ENCODE measurements at regions not wholly inside any gene's neighbourhood (a gene's known extent, or its start where the extent isn't known, plus 50 kb on each side); places are given as distances from the start of the nearest gene placed in this dataset.

GRCh38 chr1:229199261-229200243 lies 71.4 kb upstream of the RAB4A start:
- DNase-seq (ENCODE audit: missing footprints) (peak; percentile 71), ATAC-seq (no peak)
- intact Hi-C loops (cut with DNase I), result no loop called here

GRCh38 chr1:229203030-229203751 lies 67.7 kb upstream of the RAB4A start:
- intact Hi-C loops (cut with DNase I), result no loop called here
- DNase-seq (ENCODE audit: missing footprints) (no peak), ATAC-seq (no peak)

DNA sequence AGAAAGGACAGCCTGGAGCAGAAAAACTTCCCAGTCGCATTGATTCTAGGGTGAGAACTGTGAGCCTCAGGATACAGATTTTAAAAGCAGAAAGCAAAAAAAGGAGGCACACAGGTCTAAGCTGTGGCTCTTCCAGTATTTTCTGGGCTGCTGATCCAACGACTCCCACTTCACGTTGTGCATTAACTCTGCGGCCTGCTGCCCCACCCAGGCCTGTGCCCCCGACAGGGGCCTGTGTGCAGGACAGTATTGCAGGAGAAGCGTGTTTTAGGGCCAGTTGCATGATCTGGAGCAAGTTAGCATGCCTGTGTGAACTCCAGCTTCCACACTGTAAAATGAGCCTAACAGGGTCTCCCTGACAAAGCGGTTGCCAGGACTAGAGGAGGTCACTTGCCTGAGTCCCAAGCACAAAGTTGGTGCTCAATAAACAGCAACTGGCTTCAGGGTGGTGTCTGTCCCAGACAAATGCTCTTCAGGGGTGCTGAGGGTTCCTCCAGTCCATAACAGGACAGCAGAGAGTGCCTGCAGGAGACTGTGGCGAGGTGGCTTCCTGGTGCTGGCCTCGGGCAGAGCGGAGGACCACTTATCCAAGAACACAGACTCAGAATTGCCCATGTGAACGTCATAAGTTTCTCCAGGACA lies 66.8 kb upstream of the RAB4A start:
- intact Hi-C loops (cut with DNase I), result no loop called here
- ATAC-seq (no peak), DNase-seq (ENCODE audit: missing footprints) (no peak)

DNA sequence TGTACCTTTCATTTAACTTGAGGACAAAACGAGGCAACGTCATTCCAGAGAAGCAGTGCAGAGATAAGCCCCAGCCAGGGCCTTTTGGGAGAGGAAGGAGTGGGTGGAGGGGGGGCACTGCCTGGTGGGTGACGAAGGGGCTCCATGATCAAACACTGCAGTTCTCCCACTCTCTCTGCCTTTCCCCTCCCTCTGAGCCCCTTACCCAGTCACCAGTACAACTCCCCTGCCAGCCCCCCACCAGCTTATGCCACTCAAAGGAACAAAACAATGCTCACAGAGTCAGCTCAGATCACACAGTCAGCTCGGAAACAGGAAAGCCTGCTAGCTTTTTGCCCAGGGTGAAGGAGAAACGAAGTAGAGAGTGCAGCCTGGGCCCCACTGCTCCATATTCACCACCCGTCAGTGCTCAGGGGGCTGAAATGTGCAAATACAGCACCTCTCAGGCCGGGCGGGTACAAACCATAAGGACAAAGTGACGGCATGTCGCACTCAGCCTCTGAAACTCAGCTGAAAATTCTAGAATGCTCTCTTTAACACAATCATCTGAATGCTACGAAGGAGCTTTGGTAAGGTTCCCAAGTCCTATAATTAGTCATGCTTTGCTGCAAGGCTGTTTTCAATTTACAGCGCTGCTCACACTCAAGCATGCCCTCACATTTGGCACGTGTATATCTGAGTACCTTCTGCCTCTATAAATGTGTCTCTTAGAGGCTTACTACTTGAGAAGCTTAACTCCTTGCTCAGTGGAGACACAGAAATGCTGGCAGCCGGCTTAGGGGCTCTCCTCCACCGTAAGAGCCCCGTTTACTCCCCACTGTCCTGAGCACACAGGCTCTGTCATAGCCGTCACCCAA lies 65.8 kb upstream of the RAB4A start:
- intact Hi-C loops (cut with DNase I), result no loop called here
- peak; percentile 72 for ATAC-seq
- DNase-seq (ENCODE audit: missing footprints), result no peak

DNA sequence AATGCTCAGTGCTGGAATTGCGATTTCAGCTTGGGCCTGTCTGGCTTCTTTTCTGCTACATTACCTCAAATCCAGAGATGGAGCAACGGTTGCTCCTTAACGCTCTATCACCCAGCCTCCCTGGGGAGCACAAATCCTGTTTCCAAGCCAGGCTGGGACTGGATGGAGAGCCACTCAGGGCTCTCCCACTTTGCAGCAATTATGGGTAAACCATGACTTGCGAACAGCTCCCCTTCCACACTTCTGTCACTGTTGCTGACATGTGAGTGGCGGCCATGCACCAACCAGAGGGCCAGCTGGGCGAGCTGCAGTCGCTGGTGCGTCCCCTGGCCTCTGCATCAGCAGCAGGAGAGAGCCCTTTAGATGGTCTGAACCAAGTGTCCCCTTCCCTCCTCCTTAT lies 65.1 kb upstream of the RAB4A start:
- intact Hi-C loops (cut with DNase I), result no loop called here
- DNase-seq (ENCODE audit: missing footprints) (no peak), ATAC-seq (peak; percentile 34)

- intact Hi-C loops (cut with DNase I), result no loop called here
- ATAC-seq, result no peak
- DNase-seq (ENCODE audit: missing footprints), result no peak
These were observed 63.0 kb upstream of the RAB4A start for GRCh38 chr1:229207916-229208315.

DNA sequence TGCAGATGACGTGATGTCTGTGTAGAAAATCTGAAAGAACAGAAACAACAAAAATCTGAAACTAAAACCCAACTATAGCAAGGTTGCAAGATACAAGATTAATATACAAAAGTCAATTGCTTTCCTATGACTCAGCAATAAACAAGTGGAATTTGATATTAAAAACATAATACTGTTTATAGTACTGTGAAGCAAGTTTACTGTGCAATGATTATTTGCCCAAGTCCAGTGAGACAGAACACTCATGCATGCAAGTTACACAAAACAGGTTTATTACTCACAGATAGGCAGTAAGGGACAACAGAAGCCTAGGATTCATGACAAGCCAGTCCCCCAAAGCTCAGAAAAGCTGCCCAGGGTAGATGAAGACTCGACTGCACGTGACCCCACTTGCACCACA lies 62.4 kb upstream of the RAB4A start:
- ATAC-seq (no peak), DNase-seq (ENCODE audit: missing footprints) (no peak)
- intact Hi-C loops (cut with DNase I), result no loop called here

GRCh38 chr1:229209386-229209785 lies 61.5 kb upstream of the RAB4A start:
- no peak for DNase-seq (ENCODE audit: missing footprints)
- intact Hi-C loops (cut with DNase I), result no loop called here
- ATAC-seq, result no peak

DNA sequence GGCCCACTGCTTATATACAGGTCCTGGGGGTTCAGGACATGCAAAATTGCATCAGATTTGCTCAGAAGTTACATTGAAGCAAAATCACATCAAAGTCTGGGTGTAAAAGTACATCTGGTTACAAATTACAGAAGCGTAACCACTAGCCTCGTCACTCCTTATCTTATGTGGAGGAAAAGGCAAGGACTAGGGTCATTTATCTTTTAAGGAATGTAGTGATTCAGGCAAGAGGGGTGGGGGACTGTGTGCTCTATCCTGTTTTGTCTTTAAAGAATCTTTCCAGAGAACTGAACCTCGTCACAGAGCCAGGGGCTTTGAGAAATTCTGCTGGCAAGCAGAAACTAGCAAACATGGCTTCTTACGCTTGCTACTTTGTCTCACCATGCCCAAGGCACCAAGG lies 61.1 kb upstream of the RAB4A start:
- intact Hi-C loops (cut with DNase I), result no loop called here
- DNase-seq (ENCODE audit: missing footprints), result no peak
- no peak for ATAC-seq

DNA sequence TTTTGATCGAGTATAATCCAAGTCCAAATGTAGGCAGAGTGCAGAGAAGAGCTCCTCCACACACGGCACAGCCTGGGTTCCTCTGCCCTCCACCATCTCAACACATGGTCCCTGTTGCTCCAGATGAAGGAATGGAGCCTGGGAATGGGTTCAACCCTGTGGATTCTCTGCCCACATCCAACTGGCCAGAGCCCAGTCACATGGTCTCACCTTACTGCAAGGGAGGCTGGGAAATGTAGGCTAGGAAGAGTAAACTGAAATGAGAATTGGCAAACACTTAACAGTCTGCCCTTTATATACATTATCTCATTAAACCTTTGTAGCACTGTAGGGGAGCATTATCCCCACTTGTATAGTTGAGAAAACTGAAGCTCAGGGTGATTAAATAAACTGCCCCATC lies 60.1 kb upstream of the RAB4A start:
- intact Hi-C loops (cut with DNase I), result no loop called here
- DNase-seq (ENCODE audit: missing footprints) (no peak), ATAC-seq (no peak)

GRCh38 chr1:229213797-229214196 lies 57.1 kb upstream of the RAB4A start:
- intact Hi-C loops (cut with DNase I), result no loop called here
- ATAC-seq (no peak), DNase-seq (ENCODE audit: missing footprints) (no peak)

DNA sequence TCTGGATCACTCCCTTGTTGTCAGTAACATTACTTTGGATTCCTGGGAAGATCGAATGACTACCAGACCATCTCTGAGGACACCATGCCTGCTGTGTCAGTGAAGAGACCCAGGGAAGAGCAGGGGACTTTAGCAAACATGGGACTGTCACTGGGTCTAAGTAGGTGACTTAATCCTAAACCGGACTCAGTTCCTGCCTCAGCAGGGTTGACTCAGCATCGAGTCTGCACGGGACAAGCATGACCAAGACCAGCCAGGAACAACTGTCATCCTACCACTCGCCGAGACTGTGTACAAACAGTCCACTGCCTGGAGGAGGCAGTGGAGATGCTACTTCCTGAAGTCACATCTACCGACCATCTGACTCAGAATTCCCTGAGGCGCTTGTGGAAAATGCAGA lies 53.2 kb upstream of the RAB4A start:
- DNase-seq (ENCODE audit: missing footprints) (no peak), ATAC-seq (no peak)
- intact Hi-C loops (cut with DNase I), result no loop called here

DNA sequence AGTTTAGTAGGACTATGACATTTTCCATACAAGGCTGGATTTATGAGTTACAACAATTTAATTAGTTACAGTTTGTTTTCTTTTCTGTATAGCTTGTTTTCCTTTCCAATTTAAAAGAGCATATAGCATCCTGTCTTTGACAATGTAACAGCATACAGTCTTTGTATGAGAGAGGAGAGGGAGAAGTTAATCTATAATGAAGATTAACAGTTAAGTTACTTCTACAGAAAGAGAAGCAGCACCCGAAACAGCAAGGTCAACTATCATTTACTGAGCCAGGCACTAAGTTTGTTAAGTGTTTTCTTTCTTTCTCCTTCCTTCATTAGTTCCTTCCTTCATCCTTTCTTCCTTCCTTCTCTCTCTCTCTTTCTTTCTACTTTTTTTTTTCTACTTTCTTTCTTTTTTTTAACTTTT lies 52.3 kb upstream of the RAB4A start:
- DNase-seq (ENCODE audit: missing footprints) (no peak), ATAC-seq (no peak)
- intact Hi-C loops (cut with DNase I), result no loop called here

DNA sequence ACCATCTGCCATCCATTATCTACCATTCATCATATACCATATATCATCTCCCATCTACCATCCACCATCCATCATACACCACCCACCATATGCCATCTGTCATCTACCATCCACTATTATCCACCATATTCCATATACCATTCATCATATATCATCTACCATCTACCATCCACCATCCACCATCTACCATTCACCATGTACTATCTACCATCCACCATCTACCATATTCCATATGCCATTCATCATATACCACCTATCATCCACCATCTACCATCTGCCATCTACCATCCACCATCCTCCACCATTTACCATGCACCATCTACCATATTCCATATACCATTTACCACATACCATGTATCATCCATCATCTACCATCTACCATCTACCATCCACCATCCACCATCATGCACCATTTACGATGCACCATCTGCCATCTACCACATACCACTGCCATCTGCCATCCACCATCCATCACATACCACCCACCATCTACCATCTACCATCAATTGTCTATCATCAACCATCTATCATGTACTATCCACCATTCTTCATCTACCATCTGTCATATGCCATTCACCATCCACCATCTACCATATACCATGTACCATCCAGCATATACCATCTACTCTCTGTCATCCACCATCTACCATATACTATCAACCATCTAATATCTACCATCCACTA lies 50.6 kb upstream of the RAB4A start:
- ATAC-seq (no peak), DNase-seq (ENCODE audit: missing footprints) (no peak)
- intact Hi-C loops (cut with DNase I), result no loop called here

GRCh38 chr1:229221106-229222019 lies 49.5 kb upstream of the RAB4A start:
- intact Hi-C loops (cut with DNase I), result no loop called here
- ATAC-seq, result no peak
- no peak for DNase-seq (ENCODE audit: missing footprints)

Data from Right ventricle myocardium inferior (tissue), 1 donor.